GM19324 (cell line): ENCODE measurements at regions not wholly inside any gene's neighbourhood (a gene's known extent, or its start where the extent isn't known, plus 50 kb on each side); places are given as distances from the start of the nearest gene placed in this dataset.
"Not testable (repeated sequence)": the region's sequence is repeated elsewhere in the genome, so short reads cannot be mapped to it uniquely, and the experiment has no call there.

Experiments used
- ATAC-seq: cut with Tn5 transposase; IDR thresholded peaks from one replicate; pipeline ENCODE4 v1.9.1; 2021; ENCODE audit warnings: mild to moderate bottlenecking, moderate library complexity; ENCODE audit not compliant: unreplicated experiment, low FRiP score

- no peak for ATAC-seq
Observed at GRCh38 chr2:57397550-57398360, 648.9 kb upstream of the VRK2 start.

DNA sequence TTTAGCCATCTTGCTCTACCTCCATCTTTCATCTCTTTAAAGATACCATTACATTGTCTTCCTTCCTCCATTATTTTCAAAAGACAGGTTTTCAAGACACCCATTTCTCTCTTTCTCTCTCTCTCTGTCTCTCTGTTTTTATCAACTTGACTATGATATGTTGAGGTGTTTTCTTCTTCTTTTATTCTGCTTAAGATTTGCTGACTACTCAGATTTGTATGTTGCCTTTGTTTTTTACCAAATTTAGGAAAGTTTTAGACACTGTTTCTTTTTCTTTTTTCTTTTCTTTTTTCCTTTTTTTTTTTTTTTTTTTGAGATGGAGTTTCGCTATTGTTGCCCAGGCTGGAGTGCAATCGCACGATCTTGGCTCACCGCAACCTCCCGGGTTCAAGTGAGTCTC, 647.5 kb upstream of the VRK2 start:
- no peak for ATAC-seq

DNA sequence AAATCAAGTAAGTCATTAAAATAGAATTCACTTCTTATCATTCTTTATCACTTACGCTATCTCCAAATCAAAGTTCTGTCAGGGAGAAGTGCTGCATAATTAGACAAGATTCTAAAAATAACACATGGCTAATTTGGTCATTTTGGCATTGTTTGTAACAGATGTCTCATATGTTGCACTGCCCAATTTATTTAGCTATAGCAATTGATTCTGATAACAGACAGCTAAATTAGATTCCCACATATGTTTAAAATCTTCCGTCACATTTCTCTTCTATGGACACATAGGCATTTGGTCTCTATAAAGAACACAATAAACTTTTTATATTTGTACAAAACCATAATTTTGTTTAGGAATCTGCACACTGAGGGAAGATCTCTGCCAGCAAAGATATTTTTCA, 644.5 kb upstream of the VRK2 start:
- ATAC-seq, result no peak

DNA sequence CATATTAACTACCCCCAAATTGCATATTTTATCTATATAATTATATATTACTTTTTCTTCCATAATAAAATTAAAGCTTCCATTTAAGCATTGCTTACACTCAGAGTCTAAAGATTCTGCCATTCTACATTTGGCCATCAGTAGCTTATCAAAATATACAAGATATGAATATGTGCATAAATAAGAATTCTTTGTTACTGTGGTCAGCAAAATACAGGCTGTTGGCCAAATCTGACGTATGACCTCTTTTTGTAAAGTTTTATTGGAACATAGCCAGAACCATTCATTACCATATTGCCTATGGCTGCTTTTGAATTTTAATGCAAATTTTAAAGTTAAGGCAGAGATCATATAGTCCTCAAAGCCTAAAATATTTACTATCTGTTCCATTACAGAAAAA, 643.9 kb upstream of the VRK2 start:
- ATAC-seq, result no peak

GRCh38 chr2:57407772-57408201, 638.8 kb upstream of the VRK2 start:
- ATAC-seq, result no peak

- ATAC-seq, result no peak
Observed at GRCh38 chr2:57408587-57408986, 638.0 kb upstream of the VRK2 start.

GRCh38 chr2:57417007-57417406, 629.6 kb upstream of the VRK2 start:
- no peak for ATAC-seq

DNA sequence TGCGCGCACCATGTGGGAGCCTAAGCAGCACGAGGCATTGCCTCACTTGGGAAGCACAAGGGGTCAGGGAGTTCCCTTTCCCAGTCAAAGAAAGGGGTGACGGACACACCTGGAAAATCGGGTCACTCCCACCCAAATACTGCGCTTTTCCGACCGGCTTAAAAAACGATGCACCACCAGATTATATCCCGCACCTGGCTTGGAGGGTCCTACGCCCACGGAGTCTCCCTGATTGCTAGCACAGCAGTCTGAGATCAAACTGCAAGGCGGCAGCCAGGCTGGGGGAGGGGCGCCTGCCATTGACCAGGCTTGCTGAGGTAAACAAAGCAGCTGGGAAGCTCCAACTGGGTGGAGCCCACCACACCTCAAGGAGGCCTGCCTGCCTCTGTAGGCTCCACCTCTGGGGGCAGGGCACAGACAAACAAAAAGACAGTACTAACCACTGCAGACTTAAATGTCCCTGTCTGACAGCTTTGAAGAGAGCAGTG, 627.7 kb upstream of the VRK2 start:
- ATAC-seq, result not testable (repeated sequence)

DNA sequence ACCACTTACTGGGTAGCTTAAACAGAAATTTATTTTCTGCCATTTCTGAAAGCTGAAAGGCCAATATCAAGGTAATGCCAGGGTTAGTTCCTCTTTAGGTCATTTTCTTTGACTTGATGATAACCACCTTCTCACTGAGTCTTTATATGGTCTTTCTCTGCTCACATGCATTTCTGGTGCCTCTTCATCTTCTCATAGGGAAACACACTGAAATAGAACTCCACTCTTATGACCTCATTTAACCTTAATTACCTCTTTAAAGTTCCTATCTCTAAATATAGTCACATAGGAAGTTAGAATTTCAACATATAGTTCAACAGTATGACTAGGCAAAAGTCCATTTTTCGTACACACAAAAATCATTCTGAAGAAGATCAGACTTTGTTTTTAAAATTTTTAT, 616.8 kb upstream of the VRK2 start:
- no peak for ATAC-seq

DNA sequence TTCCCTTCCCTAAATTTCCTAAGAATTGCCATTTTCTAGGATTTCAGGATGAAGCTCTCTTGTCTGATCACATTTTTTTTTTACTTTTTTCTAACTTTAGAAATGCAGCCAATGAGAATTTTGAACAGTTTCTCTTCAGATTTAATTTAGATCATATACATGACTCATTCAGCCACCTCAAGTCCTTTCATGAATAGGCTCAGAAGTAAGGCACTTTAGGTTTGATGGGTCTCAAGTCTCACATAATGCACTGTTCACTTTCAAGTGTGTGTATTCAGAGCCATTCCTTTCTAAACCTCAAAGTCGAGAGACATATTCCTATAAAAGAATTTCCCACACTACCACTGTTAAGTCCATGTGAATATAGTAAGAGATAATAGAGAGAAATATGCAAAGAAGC, 614.1 kb upstream of the VRK2 start:
- ATAC-seq, result no peak

DNA sequence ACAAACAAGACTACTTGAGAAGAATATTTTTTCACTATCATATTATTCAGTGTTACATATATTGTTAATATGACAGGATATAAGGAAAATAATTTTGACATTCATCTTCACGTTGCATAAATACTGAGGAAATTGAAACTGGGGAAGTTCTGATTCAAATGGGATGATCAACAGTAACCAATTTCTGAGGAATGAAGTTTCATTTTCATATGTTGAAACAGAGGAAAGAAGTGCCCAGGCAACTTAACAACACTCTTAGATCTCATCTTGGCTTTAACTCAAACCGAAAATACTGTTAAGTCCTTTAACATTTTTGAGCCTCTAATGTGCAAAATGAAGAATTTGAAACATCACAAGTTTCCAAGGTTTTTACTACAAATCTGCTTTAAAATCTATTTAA, 612.2 kb upstream of the VRK2 start:
- no peak for ATAC-seq

DNA sequence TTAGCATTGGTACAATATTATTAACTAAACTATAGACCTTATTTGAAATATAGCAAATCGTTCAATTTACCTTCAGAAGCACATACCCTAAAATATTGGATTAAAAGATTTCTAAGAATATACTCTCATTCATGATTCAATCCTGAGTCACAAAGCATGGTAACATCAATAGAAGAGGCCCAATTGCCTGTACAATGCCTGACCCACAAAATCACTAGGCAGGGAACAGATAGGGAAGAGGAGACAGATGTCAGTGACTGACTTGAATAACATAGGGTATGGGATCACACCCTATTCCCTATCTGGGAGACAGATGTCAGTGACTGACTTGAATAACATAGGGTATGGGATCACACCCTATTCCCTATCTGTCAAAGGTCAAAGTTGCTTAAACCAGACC, 611.6 kb upstream of the VRK2 start:
- no peak for ATAC-seq

- ATAC-seq, result no peak
Observed at GRCh38 chr2:57437077-57437476, 609.5 kb upstream of the VRK2 start.

DNA sequence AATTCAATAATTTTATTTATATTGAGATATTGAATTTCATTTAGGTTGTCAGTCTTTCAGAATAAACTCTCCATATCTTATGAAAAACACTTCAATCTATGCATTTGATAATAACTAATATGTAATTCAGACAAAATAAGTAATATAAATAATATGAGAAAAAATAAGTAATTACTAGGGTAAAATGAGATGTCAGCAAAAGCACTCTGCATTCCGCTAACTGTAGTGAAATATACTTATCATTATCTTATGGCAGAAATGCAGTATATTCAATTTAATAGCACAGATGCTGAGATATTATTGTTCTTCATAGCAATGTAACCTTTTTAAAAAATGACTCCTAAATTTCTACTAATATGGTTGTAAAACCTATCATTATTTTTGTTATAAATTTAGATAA, 606.2 kb upstream of the VRK2 start:
- no peak for ATAC-seq

GRCh38 chr2:57443086-57443485, 603.5 kb upstream of the VRK2 start:
- no peak for ATAC-seq

GRCh38 chr2:57443973-57444521, 602.6 kb upstream of the VRK2 start:
- ATAC-seq, result no peak

GRCh38 chr2:57444752-57445430, 601.7 kb upstream of the VRK2 start:
- no peak for ATAC-seq

- ATAC-seq, result no peak
Observed at GRCh38 chr2:57448816-57449215, 597.8 kb upstream of the VRK2 start.

DNA sequence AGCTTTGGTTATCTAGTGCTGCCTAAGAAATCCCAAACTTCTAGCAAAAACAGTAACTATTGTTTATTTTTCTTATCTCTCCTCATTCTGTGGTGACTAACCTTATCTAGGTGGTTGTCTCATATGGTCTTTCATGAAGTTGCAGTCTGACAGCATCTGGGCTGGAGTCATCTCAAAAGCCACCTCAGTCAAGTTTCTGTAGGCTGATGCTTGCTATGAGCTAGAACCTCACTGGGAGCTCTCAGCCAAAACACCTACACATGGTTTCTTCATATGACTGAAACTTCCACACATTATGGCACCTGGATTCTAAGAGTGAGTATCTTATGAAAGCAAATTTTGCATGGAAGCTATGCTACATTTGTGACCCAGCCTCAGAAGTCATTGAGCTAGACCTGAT, 596.4 kb upstream of the VRK2 start:
- no peak for ATAC-seq

DNA sequence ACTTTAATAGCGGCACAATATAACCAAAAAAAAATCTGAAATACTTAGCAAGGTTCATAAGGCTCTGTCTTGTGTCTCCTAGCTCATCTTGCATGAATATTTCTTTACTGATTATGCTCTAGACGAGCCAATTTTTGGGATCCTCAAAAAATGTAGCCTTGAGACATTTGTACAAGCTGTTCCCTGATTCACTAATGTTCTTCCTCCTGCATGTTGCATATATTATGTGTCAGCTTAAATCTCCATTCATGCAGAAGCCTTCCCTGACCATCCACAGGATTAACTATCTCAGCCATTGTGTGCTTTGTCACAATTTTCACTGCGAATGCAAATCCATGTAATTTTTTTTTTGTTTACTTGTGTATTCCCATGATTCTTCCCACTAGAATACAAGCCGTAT, 594.0 kb upstream of the VRK2 start:
- ATAC-seq, result no peak

- no peak for ATAC-seq
Observed at GRCh38 chr2:57453945-57454344, 592.7 kb upstream of the VRK2 start.
